HG02852 (cell line): ENCODE measurements at regions not wholly inside any gene's neighbourhood (a gene's known extent, or its start where the extent isn't known, plus 50 kb on each side); places are given as distances from the start of the nearest gene placed in this dataset.

ENCODE experiments used
- ATAC-seq: cut with Tn5 transposase; IDR thresholded peaks from one replicate; pipeline ENCODE4 v1.9.1; 2021; ENCODE audit warnings: mild to moderate bottlenecking, moderate library complexity; ENCODE audit not compliant: unreplicated experiment

GRCh38 chr6:4466769-4467480 lies 309.3 kb upstream of the CDYL start:
- no peak for ATAC-seq

DNA sequence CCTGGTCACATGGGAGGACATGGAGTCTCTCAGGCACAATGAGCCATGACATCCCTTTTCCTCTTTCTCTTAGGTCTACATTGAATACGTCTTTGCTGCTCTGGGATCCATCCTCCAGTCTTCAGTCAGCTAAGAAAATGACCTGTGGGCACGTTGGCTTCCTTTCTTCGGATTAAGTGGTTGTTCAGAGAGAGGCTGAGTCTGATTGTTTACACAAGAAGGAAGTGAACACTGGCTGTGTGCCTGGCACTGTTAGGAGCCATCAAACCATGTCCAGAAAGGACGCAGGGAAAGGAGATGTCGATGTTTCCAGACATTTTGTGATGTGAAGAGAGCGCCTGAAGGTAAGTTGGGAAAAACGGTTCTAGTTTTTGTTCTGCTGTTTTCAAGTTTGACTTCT lies 309.9 kb upstream of the CDYL start:
- no peak for ATAC-seq

DNA sequence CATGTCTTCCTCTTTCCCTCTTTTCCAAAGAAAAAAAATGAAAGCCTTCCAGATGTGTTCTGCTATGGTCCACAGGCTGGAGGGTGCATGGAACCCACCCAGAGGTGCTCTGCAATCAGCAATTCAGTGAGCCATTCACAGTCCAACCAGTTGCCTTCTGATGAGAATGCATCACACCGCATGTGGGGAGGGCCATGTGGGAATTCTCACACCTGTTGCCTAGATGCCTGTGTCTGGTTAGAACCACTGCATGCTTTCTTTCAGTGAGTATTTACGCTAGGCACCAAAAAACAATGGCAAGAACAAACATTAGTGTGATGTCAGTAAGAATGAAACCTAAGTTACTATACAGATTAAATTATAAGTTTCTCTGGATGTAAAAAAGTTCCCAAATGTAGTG lies 311.6 kb upstream of the CDYL start:
- no peak for ATAC-seq

- ATAC-seq: no peak
These were observed 313.0 kb upstream of the CDYL start for GRCh38 chr6:4463236-4463635.

DNA sequence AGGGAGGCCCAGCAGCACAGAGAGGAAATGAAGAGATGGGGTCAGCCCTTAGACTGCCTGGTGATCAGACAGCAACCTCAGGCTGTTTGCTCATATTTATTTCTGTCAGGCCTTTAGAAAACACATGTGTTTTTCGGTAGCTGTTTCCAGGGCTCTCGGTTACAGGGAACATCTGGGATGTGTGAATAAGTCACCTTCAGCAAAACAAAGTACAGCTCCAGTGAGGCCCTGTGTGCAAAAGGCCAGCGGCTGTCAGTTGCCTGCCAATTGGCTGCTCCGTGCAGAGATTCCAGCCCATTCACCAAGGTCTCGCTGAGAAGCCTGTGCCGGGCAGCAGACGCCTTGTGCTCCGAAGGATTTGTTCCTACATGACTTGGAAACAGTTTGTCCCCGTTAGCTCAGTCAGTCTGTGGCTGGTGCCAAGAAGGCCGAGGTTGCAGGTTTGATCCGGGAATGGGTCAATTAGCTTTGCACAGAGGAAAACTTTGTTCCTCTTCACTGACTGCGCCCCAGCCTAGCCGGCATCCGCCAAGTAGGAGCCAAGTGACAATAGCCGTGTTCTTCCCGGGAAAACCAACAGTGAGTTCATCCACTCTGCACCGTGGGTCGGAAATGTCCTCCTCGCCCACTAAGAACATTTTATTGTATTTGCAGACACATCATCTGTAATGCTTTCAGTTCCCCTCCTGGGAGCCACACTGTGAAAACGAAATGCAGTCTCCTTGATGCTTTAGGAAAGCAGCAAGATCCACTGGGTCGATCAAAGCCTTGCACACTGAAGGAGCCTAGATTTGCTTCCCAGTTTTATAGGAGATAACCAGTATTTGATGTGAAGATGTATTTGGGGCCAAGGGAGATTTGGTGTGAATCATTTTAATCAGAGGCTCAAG lies 315.4 kb upstream of the CDYL start:
- no peak for ATAC-seq

- no peak for ATAC-seq
These were observed 316.2 kb upstream of the CDYL start for GRCh38 chr6:4459996-4460395.

DNA sequence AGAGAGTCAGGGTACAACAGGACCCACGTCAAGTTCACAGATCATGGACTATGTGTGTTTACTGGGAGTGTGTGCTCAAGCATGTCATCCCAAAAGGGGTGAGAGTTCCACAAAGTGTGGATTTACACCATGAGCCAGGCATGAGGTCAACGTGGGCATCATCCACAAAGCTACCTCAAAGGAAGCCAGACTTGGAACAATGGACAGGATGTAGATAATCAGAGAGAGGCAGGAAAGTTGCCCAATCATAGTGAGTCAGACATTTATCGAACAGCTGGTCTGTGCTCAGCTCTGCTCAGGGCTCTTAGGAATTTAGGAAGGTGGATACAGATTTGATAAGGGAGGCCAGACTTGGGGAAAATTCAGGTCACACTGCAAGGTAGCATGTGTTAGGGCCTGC lies 317.2 kb upstream of the CDYL start:
- no peak for ATAC-seq

DNA sequence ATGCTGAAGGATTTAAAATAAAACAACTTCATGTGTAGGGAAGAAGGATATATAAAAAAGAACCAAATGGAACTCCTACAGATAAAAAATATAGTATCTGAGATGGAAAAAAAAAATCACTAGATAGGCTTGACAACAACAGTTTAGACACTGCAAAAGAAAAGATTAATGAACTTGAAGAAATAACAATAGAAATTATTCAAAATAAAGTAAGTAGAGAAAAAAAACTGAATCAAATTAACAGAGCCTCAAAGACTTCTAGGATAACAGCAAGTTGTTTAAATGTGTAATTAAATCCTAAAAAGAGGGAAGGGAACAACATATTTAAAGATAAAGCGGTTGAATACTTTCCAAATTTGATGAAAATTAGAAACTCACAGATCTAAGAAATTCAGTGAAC lies 316.3 kb upstream of the ECI2 start:
- ATAC-seq: no peak

DNA sequence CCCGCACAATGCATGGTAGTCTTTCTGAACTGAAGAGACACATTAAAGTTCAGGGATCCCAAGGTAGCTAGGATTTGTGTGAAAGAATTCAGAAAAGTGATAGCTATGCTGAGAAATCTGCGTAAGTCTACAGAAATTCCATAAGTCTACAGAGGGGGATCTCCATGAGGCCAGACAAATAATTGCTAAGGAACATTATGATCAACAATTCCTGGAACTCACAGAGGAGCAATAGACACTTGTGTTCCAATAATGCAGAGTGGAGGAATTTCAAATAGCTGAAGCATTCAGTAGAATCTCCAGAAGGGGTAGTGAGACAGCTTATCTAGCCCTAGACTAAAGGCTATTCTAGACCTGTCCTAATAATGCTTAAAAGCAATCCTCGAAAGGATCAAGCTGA lies 315.7 kb upstream of the ECI2 start:
- ATAC-seq: no peak

- no peak for ATAC-seq
These were observed 314.9 kb upstream of the ECI2 start for GRCh38 chr6:4450237-4450636.

- ATAC-seq: no peak
These were observed 314.0 kb upstream of the ECI2 start for GRCh38 chr6:4449409-4449808.

DNA sequence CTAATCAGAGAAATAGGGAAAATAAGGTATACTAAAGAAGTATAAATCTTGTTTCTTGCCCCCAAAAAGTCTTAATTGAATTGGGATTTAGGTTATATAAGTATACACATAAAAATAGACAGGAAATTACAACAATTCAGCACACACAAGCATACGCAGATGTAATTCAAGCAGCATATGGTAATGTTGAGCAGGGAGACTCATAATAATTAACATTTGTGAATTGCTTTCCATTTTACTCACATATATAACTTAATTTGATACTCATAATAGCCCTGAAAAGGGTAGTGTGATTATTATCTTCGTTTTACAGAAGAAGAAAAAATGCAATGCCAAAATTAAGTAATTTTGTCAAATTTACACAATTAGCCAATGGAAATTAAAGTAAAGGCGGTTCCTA lies 313.5 kb upstream of the ECI2 start:
- ATAC-seq: no peak

DNA sequence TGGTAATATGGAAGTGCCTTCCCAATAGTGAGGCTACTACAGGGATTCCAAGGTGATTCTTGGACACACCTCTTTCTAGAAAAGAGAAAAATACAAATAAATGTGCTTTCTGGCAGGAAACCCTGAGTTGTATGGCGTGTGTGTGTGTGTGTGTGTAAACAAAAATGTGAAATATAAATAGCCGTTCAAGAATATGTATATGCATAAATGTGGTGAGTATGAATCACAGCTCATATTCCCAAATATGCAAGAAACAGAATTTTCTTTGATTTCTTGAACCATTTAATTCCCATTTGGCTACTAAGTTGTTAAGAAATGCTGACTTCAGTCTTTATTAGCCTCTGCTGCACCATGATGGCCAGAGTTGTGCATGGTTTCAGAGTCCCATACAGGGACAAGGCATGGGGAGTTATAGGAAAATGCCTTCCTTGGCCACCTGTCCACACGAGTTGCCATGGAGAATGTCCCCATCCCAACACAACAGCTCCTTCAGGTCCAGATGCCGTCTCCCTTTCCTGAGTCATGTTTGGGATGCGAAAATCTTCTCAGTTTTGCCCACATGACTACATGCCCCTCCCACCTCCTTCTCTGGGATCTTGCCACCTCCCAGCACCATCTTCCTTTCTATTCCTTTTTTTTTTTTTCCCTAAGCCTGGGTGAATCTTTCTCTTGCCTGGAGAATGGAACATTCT lies 312.4 kb upstream of the ECI2 start:
- ATAC-seq: no peak

- no peak for ATAC-seq
These were observed 311.6 kb upstream of the ECI2 start for GRCh38 chr6:4446982-4447381.

DNA sequence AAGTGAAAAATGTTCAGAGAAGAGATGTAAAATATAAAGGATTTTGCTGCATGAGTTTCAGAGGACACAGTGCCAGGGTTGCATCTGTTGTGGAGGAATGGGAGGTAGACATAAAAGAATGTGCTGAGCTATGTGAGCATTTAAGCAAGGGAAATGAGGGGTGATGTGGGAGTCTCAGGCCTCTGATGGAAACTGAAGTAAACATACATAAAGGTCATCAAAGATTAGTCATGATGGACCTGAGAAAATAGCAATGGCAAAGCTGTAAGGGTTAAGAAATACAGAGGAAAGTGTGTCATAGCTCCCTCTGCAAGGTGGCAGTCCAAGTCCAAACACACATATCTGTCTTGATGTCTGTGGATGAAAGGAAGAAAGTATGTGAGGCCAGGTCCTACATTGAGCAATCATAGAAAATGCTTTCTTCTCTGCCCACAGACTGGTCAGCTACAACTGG lies 306.6 kb upstream of the ECI2 start:
- ATAC-seq: no peak

GRCh38 chr6:4439159-4439558 lies 303.8 kb upstream of the ECI2 start:
- no peak for ATAC-seq

- ATAC-seq: no peak
These were observed 302.0 kb upstream of the ECI2 start for GRCh38 chr6:4437342-4437741.

- no peak for ATAC-seq
These were observed 300.6 kb upstream of the ECI2 start for GRCh38 chr6:4435981-4436445.

DNA sequence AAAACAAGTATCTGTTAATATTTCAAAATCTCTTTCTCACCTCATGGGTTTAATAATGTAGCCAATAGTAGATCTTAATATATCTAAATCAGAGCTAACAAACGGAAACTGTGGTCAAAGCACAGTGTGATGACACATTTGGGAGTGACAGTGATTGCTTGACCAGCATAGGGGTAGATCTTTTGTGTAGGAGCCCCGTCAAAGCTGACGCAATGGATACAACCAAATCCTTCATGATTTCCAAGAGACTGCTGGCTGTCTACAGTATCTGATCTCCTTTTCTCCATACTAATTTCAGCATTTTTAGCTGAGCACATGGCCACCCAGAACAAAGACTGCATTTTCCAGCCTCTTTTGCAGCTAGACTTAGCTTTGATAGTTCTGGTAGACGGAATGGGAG lies 299.3 kb upstream of the ECI2 start:
- no peak for ATAC-seq

DNA sequence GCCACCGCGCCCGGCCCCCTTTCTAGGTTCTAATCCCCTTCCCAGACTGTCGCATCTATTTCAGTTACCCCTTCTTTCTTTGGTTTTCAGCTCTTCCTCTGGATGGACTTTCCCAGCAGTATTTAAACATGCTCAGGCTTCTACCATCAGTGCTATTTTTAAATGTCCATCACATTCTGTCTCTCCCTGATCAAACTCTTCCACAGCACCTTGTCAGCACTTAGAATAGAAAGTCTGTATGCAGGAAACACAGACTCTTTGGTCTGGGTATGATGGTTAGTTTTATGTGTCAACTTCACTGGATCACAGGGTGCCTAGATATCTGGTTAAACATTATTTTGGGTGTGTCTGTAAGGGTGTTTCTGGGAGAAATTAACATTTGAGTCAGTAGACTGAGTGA lies 297.8 kb upstream of the ECI2 start:
- no peak for ATAC-seq

DNA sequence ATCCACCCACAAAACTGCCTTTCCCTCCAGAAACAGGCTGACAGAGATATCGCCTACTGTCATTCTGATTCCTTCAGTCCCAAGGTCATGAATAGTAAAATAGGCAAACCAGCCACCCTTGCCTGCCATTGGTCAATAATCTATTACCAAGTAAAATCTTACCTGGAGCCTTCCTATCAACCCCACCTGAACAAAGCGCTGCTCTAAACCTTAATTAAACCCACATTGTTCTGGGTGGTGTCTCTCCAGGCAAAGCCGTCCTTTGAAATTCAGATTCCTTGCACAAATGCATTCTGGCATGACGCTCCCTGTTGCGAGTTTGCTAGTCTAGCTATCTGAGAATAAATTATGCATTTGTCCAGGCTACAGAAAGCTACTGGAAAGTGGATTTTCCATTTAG lies 291.6 kb upstream of the ECI2 start:
- ATAC-seq: no peak

DNA sequence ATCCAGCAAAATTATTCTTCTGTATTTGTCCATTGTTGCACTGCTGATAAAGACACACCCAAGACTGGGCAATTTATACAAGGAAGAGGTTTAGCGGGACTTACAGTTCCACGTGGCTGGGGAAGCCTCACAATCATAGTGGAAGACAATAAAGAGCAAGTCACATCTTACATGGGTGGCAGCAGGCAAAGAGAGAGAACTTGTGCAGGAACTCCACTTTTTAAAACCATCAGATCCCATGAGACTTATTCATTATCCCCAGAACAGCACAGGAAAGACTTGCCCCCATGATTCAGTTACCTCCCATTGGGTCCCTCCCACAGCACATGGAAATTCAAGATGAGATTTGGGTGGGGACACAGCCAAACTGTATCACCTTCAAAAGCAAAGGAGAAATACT lies 286.5 kb upstream of the ECI2 start:
- no peak for ATAC-seq
